Ishikawa (cell line): ENCODE measurements at regions not wholly inside any gene's neighbourhood (a gene's known extent, or its start where the extent isn't known, plus 50 kb on each side); places are given as distances from the start of the nearest gene placed in this dataset.

ENCODE experiments used
- CEBPB ChIP-seq: IDR thresholded peaks from 2 replicates; pipeline ENCODE4 v1.6.1; 2012
- CREB1 ChIP-seq: IDR thresholded peaks from 2 replicates; pipeline ENCODE4 v1.6.1; 2012; ENCODE audit warnings: low read depth
- EGR1 ChIP-seq: IDR thresholded peaks from 2 replicates; pipeline ENCODE4 v1.6.1; 2012
- EP300 ChIP-seq: IDR thresholded peaks from 2 replicates; pipeline ENCODE4 v1.6.1; 2012; ENCODE audit warnings: borderline replicate concordance
- FOXM1 ChIP-seq: IDR thresholded peaks from 2 replicates; pipeline ENCODE4 v1.6.1; 2012; ENCODE audit warnings: low read depth, borderline replicate concordance
- NFIC ChIP-seq: IDR thresholded peaks from 2 replicates; pipeline ENCODE4 v1.6.1; 2012
- RAD21 ChIP-seq: IDR thresholded peaks from 2 replicates; pipeline ENCODE4 v1.6.1; 2012; ENCODE audit warnings: low read depth
- TAF1 ChIP-seq: IDR thresholded peaks from 2 replicates; pipeline ENCODE4 v1.6.1; 2012; ENCODE audit warnings: low read depth, mild to moderate bottlenecking
- TCF12 ChIP-seq: IDR thresholded peaks from 2 replicates; pipeline ENCODE4 v1.6.1; 2012; ENCODE audit warnings: low read depth
- TEAD4 ChIP-seq: IDR thresholded peaks from 2 replicates; pipeline ENCODE4 v1.6.1; 2012
- YY1 ChIP-seq: IDR thresholded peaks from 2 replicates; pipeline ENCODE4 v1.6.1; 2012; ENCODE audit warnings: low read depth
- ZBTB7A ChIP-seq: IDR thresholded peaks from 2 replicates; pipeline ENCODE4 v1.6.1; 2012; ENCODE audit warnings: low read depth
- TF ChIP-seq, protein P1 (sequence below): IDR thresholded peaks from 2 replicates; pipeline ENCODE4 v1.6.1; 2012
- TF ChIP-seq, protein P2 (sequence below): IDR thresholded peaks from 2 replicates; pipeline ENCODE4 v1.6.1; 2012; ENCODE audit warnings: low read depth, mild to moderate bottlenecking
- TF ChIP-seq, protein P3 (sequence below): IDR thresholded peaks from 2 replicates; pipeline ENCODE4 v1.6.1; 2012

DNA sequence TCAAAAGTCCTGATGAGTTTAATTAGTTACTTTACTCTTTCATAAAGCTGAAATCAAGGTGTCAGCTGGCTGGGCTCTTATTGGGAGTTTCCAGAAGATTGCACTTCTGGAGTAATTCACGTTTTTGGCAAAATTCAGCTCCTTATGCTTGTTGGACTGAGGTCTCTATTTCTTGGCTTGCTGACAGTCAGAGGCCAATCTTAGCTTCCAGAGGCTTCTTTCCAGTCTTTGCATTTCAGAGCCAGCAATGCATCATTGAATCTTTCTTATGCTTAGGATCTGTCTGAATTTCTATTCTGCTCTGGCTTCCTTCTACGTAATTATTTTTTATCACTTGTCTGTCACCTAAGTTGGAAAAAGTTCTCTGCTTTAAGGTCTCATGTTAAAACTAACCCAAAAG is 91.4 kb upstream of the SYN3 start:
- TF ChIP-seq CREB1, result no peak
- TF ChIP-seq CEBPB, result no peak
- TF ChIP-seq ZBTB7A, result no peak
- TF ChIP-seq EGR1, result no peak
- no peak for TF ChIP-seq RAD21
- TF ChIP-seq, protein P1, sequence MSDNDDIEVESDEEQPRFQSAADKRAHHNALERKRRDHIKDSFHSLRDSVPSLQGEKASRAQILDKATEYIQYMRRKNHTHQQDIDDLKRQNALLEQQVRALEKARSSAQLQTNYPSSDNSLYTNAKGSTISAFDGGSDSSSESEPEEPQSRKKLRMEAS, result no peak
- TF ChIP-seq, protein P2, sequence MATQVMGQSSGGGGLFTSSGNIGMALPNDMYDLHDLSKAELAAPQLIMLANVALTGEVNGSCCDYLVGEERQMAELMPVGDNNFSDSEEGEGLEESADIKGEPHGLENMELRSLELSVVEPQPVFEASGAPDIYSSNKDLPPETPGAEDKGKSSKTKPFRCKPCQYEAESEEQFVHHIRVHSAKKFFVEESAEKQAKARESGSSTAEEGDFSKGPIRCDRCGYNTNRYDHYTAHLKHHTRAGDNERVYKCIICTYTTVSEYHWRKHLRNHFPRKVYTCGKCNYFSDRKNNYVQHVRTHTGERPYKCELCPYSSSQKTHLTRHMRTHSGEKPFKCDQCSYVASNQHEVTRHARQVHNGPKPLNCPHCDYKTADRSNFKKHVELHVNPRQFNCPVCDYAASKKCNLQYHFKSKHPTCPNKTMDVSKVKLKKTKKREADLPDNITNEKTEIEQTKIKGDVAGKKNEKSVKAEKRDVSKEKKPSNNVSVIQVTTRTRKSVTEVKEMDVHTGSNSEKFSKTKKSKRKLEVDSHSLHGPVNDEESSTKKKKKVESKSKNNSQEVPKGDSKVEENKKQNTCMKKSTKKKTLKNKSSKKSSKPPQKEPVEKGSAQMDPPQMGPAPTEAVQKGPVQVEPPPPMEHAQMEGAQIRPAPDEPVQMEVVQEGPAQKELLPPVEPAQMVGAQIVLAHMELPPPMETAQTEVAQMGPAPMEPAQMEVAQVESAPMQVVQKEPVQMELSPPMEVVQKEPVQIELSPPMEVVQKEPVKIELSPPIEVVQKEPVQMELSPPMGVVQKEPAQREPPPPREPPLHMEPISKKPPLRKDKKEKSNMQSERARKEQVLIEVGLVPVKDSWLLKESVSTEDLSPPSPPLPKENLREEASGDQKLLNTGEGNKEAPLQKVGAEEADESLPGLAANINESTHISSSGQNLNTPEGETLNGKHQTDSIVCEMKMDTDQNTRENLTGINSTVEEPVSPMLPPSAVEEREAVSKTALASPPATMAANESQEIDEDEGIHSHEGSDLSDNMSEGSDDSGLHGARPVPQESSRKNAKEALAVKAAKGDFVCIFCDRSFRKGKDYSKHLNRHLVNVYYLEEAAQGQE, result no peak
- no peak for TF ChIP-seq TCF12
- TF ChIP-seq EP300, result no peak
- TF ChIP-seq TAF1, result no peak
- no peak for TF ChIP-seq TEAD4
- TF ChIP-seq YY1, result no peak
- no peak for TF ChIP-seq NFIC
- no peak for TF ChIP-seq FOXM1
- TF ChIP-seq, protein P3, sequence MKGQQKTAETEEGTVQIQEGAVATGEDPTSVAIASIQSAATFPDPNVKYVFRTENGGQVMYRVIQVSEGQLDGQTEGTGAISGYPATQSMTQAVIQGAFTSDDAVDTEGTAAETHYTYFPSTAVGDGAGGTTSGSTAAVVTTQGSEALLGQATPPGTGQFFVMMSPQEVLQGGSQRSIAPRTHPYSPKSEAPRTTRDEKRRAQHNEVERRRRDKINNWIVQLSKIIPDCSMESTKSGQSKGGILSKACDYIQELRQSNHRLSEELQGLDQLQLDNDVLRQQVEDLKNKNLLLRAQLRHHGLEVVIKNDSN, result no peak

DNA sequence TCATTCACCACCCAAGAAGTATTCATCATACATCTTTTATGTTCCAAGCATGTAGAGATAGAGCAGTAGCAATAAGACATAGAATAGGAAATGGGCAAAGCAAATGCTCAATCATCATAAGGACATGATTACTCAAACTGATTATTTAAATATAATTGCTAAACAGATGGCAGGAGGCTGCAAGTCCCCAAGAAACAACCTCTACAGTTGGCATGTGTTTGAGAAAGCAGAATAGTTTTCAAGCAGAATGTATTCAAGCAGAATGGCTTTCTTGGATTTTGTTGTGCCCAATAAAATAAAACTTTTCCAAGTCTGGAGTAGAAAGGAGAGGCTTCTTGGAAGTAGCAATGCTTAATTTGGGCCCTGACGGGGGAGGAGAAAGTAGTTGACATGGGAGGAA is 86.5 kb upstream of the SYN3 start:
- TF ChIP-seq TEAD4 (no peak), CREB1 (no peak), CEBPB (no peak), YY1 (no peak)

DNA sequence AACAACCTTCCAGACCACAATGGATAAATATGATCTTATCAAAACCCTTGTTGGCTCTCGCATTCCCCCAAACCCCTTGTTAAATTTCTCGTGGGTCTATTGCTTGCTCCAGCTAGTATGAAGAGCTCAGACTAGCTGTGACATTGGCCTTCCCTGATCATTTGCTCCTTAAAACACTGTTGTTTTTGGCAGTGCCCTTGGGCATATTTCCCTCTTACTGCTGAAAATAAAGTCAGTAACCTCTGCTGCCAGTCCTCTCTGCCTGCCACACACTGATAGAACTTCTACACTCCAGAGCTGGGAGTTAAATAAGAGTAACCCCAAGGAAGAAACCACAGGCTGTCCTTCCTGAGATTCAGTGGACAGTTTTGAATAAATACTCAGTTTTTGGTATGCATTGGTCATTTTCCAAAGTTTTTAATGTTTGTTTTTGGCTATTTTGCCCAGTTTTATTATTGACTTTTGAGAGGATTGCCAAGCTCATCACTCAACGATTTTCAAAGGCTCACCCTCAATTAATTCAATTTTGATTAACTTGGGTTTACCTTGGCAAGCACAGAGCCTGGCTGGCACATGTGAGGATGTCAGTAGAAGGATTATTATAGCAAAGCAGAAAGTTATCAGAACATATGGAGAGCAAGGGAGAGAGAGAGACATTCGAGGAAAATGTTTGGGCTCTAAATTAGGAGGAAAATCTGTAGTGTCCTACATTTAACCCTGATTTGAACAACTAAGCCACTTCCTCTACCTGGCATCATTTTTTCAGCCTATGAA is 84.3 kb upstream of the SYN3 start:
- TF ChIP-seq CREB1, result no peak
- TF ChIP-seq EP300, result no peak

DNA sequence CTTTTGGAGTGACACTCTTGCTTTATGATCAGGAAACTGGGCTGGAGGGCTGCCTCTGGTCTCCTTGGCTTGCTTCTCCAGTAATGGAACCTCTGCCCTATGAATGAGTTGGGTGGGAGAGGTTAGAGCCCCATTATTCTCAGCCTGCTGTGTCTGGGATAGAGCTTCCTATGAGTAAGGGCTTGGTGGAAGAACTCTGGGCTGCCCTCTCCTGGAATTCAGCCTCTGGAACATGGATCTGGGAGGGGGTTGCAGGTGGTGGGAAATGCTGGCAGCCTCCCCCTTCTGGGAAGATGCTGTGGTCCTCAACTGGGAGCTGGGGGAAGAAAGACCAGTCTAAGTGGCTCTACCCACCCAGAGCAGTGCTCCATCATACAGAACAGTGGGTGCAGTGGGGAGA is 81.8 kb upstream of the SYN3 start:
- no peak for TF ChIP-seq EP300
- TF ChIP-seq CREB1, result no peak

DNA sequence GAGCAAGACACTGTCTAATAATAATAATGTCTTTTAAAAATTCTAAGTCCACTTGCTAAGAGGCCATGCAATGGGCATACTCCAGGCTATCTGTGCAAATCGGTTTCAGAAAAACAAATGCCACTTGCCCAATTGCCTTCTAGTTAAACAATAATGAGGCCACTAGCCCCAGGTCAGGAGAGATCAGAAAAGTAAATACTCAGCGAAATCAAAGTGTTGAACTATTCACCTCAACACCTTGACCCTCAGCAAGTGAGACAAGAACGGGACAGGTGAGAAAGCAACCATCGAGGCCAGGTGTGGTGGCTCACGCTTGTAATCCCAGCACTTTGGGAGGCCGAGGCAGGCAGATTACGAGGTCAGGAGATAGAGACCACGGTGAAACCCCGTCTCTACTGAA is 72.3 kb upstream of the SYN3 start:
- TF ChIP-seq YY1 (no peak), TCF12 (no peak), NFIC (no peak), ZBTB7A (no peak), EGR1 (no peak), CREB1 (no peak), RAD21 (no peak), CEBPB (no peak)
- TF ChIP-seq, protein P2, result no peak
- TF ChIP-seq, protein P3, result no peak
- TF ChIP-seq, protein P1, result no peak

DNA sequence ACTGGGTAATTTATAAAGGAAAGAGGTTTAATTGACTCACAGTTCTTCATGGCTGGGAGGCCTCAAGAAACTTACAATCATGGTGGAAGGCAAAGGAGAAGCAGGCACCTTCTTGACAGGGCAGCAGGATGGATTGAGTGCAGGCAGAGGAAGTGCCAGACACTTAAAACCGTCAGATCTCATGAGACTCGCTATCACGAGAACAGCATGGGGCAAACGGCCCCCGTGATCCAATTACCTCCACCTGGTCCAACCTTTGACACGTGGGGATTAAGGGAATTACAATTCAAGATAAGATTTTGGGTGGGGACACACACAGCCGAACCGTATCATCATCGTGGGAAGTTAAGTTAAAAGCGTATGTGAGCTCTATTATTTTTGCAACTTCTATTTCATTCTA is 71.4 kb upstream of the SYN3 start:
- no peak for TF ChIP-seq EGR1
- no peak for TF ChIP-seq EP300
- TF ChIP-seq TAF1, result no peak
- no peak for TF ChIP-seq CREB1
- no peak for TF ChIP-seq TEAD4
- TF ChIP-seq, protein P3, result no peak
- no peak for TF ChIP-seq YY1
- no peak for TF ChIP-seq TCF12
- TF ChIP-seq CEBPB, result no peak
- TF ChIP-seq, protein P1, result no peak
- TF ChIP-seq NFIC, result no peak
- no peak for TF ChIP-seq FOXM1
- TF ChIP-seq, protein P2, result no peak
- TF ChIP-seq ZBTB7A, result no peak
- TF ChIP-seq RAD21, result no peak
